ENCODE measurements at regions not wholly inside any gene's neighbourhood (a gene's known extent, or its start where the extent isn't known, plus 50 kb on each side); places are given as distances from the start of the nearest gene placed in this dataset.

- H2AK5ac ChIP-seq (ENCODE audit: low read depth, low read length): no peak overlapping the region
- CTCF ChIA-PET (ENCODE audit: partially characterized antibody): interaction anchor here (1.3 kb wide), 1 partner anchor 64 kb away, joined by 3 read pairs; no protein-coding TSS in a partner anchor
- FAIRE-seq (no peak), DNase-seq (ENCODE audit: low read depth in 1 of 2, low spot score in 2 of 2) (no peak)
- no peak overlapping the region for H3K4me2 ChIP-seq (ENCODE audit: insufficient read depth in 1 of 2, low read depth in 2 of 2, low read length in 2 of 2)
- no peak overlapping the region for H2BK20ac ChIP-seq (ENCODE audit: low read length)
- no peaks in the 10 kb centered on the region for H3K79me2 ChIP-seq (ENCODE audit: control insufficient read depth in 1 of 2, insufficient read depth in 2 of 2, low read length in 2 of 2)
- 92% methylated on average over 6 of the region's 6 CpGs; no CpG with 5 or more reads in 1 of the 2 experiments for WGBS, 2 experiments (ENCODE audit: extremely low coverage in 1 of 2, insufficient coverage in 1 of 2, insufficient read length in 1 of 2, insufficient replicate concordance in 2 of 2, low coverage in 1 of 2, low lambda C conversion rate in 2 of 2, missing lambda C conversion rate in 1 of 2)
- no peak overlapping the region for H3K14ac ChIP-seq (ENCODE audit: insufficient read length)
- H4K5ac ChIP-seq (ENCODE audit: insufficient read length, low read depth, low read length): no peak overlapping the region
- H2BK15ac ChIP-seq (ENCODE audit: low read length): no peak overlapping the region
- H3K9ac ChIP-seq (replicated peaks in 1 of 4; ENCODE audit: extremely low read depth in 1 of 4, low read depth in 3 of 4, low read length in 3 of 4): no peak overlapping the region
- H3K23ac ChIP-seq (ENCODE audit: insufficient read length): no peak overlapping the region
- H4K8ac ChIP-seq (ENCODE audit: extremely low read depth, insufficient read depth, low read length): no peak overlapping the region
- no peaks in the 10 kb centered on the region for H3K27me3 ChIP-seq (replicated peaks in 1 of 4; ENCODE audit: control insufficient read depth in 3 of 4, extremely low read depth in 1 of 4, insufficient read depth in 3 of 4, low read length in 3 of 4)
- H2BK5ac ChIP-seq (ENCODE audit: low read depth, low read length): no peak overlapping the region
- no peak overlapping the region for H2BK12ac ChIP-seq (ENCODE audit: low read depth, low read length)
- H3K79me1 ChIP-seq (ENCODE audit: low read depth, low read length): no peaks in the 10 kb centered on the region
- H3K9me3 ChIP-seq (ENCODE audit: insufficient read depth in 2 of 2, low read depth in 1 of 2, low read length in 1 of 2): no peaks in the 10 kb centered on the region
- POLR2A ChIA-PET (ENCODE audit: partially characterized antibody): no interaction called here
- no peaks in the 10 kb centered on the region; a peak in 1 of 7 replicates for H3K4me1 ChIP-seq (replicated peaks in 1 of 4; ENCODE audit: control insufficient read depth in 3 of 4, insufficient read depth in 4 of 4, low read length in 3 of 4)
- no peaks in the 10 kb centered on the region for H3K23me2 ChIP-seq (ENCODE audit: low read depth, low read length)
- H2AFZ ChIP-seq (ENCODE audit: low read length): no peak overlapping the region
- no peak overlapping the region for H3K4ac ChIP-seq (replicated peaks; ENCODE audit: insufficient read length, low read depth, low read length)
- H3K18ac ChIP-seq (ENCODE audit: extremely low read depth, low read length): no peak overlapping the region
- no peak overlapping the region for H4K91ac ChIP-seq (replicated peaks; ENCODE audit: insufficient read length, low read length)
- no peak overlapping the region for H3K27ac ChIP-seq (ENCODE audit: low read depth, low read length)
- H3K36me3 ChIP-seq (ENCODE audit: control insufficient read depth in 2 of 4, insufficient read depth in 4 of 4, low read length in 3 of 4): no peaks in the 10 kb centered on the region
- H3K56ac ChIP-seq (replicated peaks; ENCODE audit: insufficient read length, low read depth, low read length): no peak overlapping the region
- no peaks in the 10 kb centered on the region for H4K20me1 ChIP-seq (replicated peaks in 1 of 2; ENCODE audit: control insufficient read depth in 1 of 2, insufficient read depth in 2 of 2, low read length in 2 of 2)
- H3K4me3 ChIP-seq (ENCODE audit: extremely low read depth in 1 of 4, insufficient read depth in 2 of 4, low read depth in 3 of 4, low read length in 4 of 4): no peak overlapping the region
- TF ChIP-seq TEAD4 (IDR thresholded peaks at IDR 0.05; ENCODE audit: low read depth, low read length) (no peak), EP300 (IDR thresholded peaks at IDR 0.05; ENCODE audit: borderline replicate concordance in 1 of 2, low read depth in 2 of 2, low read length in 2 of 2) (no peak), POLR2A (IDR thresholded peaks at IDR 0.05; ENCODE audit: control extremely low read depth in 1 of 2, low read depth in 2 of 2, low read length in 2 of 2) (no peak), EZH2 (IDR thresholded peaks at IDR 0.05; ENCODE audit: low read depth, low read length, severe bottlenecking) (no peak)
- no peak overlapping the region for H2BK120ac ChIP-seq (replicated peaks; ENCODE audit: low read depth, low read length)
These were observed 63.3 kb upstream of the ARHGEF3 start for GRCh38 chr3:56864918-56865524.
